HUES6 (cell line): ENCODE measurements at regions not wholly inside any gene's neighbourhood (a gene's known extent, or its start where the extent isn't known, plus 50 kb on each side); places are given as distances from the start of the nearest gene placed in this dataset.

Experiments
- H3K27ac ChIP-seq: 2 replicates; pipeline ENCODE4 v1.7.0; 2013; ENCODE audit warnings: low read depth, mild to moderate bottlenecking, low read length, inconsistent platforms
- H3K27me3 ChIP-seq: 2 replicates; pipeline ENCODE4 v1.6.1; 2013; ENCODE audit warnings: low read length; ENCODE audit not compliant: control insufficient read depth, insufficient read depth
- H3K36me3 ChIP-seq: 2 replicates; pipeline ENCODE4 v1.6.1; 2013; ENCODE audit warnings: low read length; ENCODE audit not compliant: control insufficient read depth, insufficient read depth
- H3K4me1 ChIP-seq: 2 replicates; pipeline ENCODE4 v1.6.1; 2013; ENCODE audit warnings: low read length; ENCODE audit not compliant: control insufficient read depth, insufficient read depth
- H3K4me3 ChIP-seq: 2 replicates; pipeline ENCODE4 v1.5.1; 2013; ENCODE audit warnings: low read depth, low read length
- H3K9ac ChIP-seq: one replicate; pipeline ENCODE4 v1.6.1; 2013; ENCODE audit warnings: mild to moderate bottlenecking, low read length
- H3K9me3 ChIP-seq: 2 replicates; pipeline ENCODE4 v1.6.1; 2013; ENCODE audit warnings: low read depth, low read length; ENCODE audit not compliant: control insufficient read depth, insufficient read depth

- no peak overlapping the region for H3K9ac ChIP-seq
- no peaks in the 10 kb centered on the region for H3K9me3 ChIP-seq
- no peak overlapping the region for H3K4me3 ChIP-seq
- peaks cover 12% of the 10 kb centered on the region for H3K4me1 ChIP-seq
- no peaks in the 10 kb centered on the region for H3K36me3 ChIP-seq
- no peak overlapping the region for H3K27ac ChIP-seq
- no peaks in the 10 kb centered on the region for H3K27me3 ChIP-seq
Measured at GRCh38 chr11:80635178-80635577, 1194.3 kb upstream of the TENM4 start.

GRCh38 chr11:80632691-80633090, 1191.9 kb upstream of the TENM4 start:
- Histone ChIP-seq H3K4me3 (no peak overlapping the region), H3K27ac (no peak overlapping the region), H3K4me1 (peaks cover 8% of the 10 kb centered on the region), H3K27me3 (no peaks in the 10 kb centered on the region), H3K36me3 (no peaks in the 10 kb centered on the region), H3K9ac (no peak overlapping the region), H3K9me3 (no peaks in the 10 kb centered on the region)

- no peak overlapping the region for H3K9ac ChIP-seq
- peaks cover 5% of the 10 kb centered on the region; the same call in 1 of the 2 replicates for H3K4me1 ChIP-seq
- H3K4me3 ChIP-seq = no peak overlapping the region
- no peaks in the 10 kb centered on the region for H3K9me3 ChIP-seq
- H3K27me3 ChIP-seq = no peaks in the 10 kb centered on the region
- no peaks in the 10 kb centered on the region for H3K36me3 ChIP-seq
- H3K27ac ChIP-seq = no peak overlapping the region
Measured at GRCh38 chr11:80632156-80632555, 1191.3 kb upstream of the TENM4 start.

GRCh38 chr11:80629466-80629865, 1188.6 kb upstream of the TENM4 start:
- Histone ChIP-seq H3K36me3 (no peaks in the 10 kb centered on the region), H3K27ac (no peak overlapping the region), H3K9ac (no peak overlapping the region), H3K4me1 (peaks cover 5% of the 10 kb centered on the region; the same call in 1 of the 2 replicates), H3K27me3 (no peaks in the 10 kb centered on the region), H3K4me3 (no peak overlapping the region), H3K9me3 (no peaks in the 10 kb centered on the region)

- Histone ChIP-seq H3K9me3 (no peaks in the 10 kb centered on the region), H3K27me3 (no peaks in the 10 kb centered on the region), H3K4me3 (no peak overlapping the region), H3K27ac (no peak overlapping the region), H3K4me1 (peaks cover 6% of the 10 kb centered on the region), H3K36me3 (no peaks in the 10 kb centered on the region), H3K9ac (no peak overlapping the region)
Measured at GRCh38 chr11:80627364-80627763, 1186.5 kb upstream of the TENM4 start.

- Histone ChIP-seq H3K27me3 (no peaks in the 10 kb centered on the region), H3K36me3 (no peaks in the 10 kb centered on the region), H3K9me3 (no peaks in the 10 kb centered on the region), H3K27ac (no peak overlapping the region), H3K9ac (no peak overlapping the region), H3K4me1 (peaks cover 4% of the 10 kb centered on the region; the same call in 1 of the 2 replicates), H3K4me3 (no peak overlapping the region)
Measured at GRCh38 chr11:80626721-80627120, 1185.9 kb upstream of the TENM4 start.

- H3K27me3 ChIP-seq = no peaks in the 10 kb centered on the region
- no peaks in the 10 kb centered on the region for H3K36me3 ChIP-seq
- H3K4me3 ChIP-seq = no peak overlapping the region
- no peaks in the 10 kb centered on the region for H3K9me3 ChIP-seq
- H3K4me1 ChIP-seq = peaks cover 4% of the 10 kb centered on the region; the same call in 1 of the 2 replicates
- H3K9ac ChIP-seq = no peak overlapping the region
- H3K27ac ChIP-seq = no peak overlapping the region
Measured at GRCh38 chr11:80625563-80625962, 1184.7 kb upstream of the TENM4 start.

GRCh38 chr11:80621871-80622270, 1181.0 kb upstream of the TENM4 start:
- Histone ChIP-seq H3K36me3 (no peaks in the 10 kb centered on the region), H3K27me3 (no peaks in the 10 kb centered on the region), H3K4me3 (no peak overlapping the region), H3K27ac (no peak overlapping the region), H3K4me1 (peaks cover 4% of the 10 kb centered on the region; the same call in 1 of the 2 replicates), H3K9ac (no peak overlapping the region), H3K9me3 (no peaks in the 10 kb centered on the region)

- H3K9me3 ChIP-seq = no peaks in the 10 kb centered on the region
- peaks cover 4% of the 10 kb centered on the region; the same call in 1 of the 2 replicates for H3K4me1 ChIP-seq
- H3K27ac ChIP-seq = no peak overlapping the region
- H3K27me3 ChIP-seq = no peaks in the 10 kb centered on the region
- no peak overlapping the region for H3K4me3 ChIP-seq
- H3K9ac ChIP-seq = no peak overlapping the region
- H3K36me3 ChIP-seq = no peaks in the 10 kb centered on the region
Measured at GRCh38 chr11:80620867-80621266, 1180.0 kb upstream of the TENM4 start.

GRCh38 chr11:80617156-80617555, 1176.3 kb upstream of the TENM4 start:
- H3K27me3 ChIP-seq = no peaks in the 10 kb centered on the region
- H3K4me1 ChIP-seq = no peaks in the 10 kb centered on the region
- no peaks in the 10 kb centered on the region for H3K36me3 ChIP-seq
- H3K27ac ChIP-seq = no peak overlapping the region
- no peak overlapping the region for H3K9ac ChIP-seq
- H3K9me3 ChIP-seq = no peaks in the 10 kb centered on the region
- no peak overlapping the region for H3K4me3 ChIP-seq

- H3K4me3 ChIP-seq = no peak overlapping the region
- H3K36me3 ChIP-seq = no peaks in the 10 kb centered on the region
- no peaks in the 10 kb centered on the region for H3K9me3 ChIP-seq
- no peaks in the 10 kb centered on the region for H3K27me3 ChIP-seq
- H3K4me1 ChIP-seq = no peaks in the 10 kb centered on the region
- H3K27ac ChIP-seq = no peak overlapping the region
- H3K9ac ChIP-seq = no peak overlapping the region
Measured at GRCh38 chr11:80616070-80616800, 1175.4 kb upstream of the TENM4 start.
